ENCODE measurements at regions not wholly inside any gene's neighbourhood (a gene's known extent, or its start where the extent isn't known, plus 50 kb on each side); places are given as distances from the start of the nearest gene placed in this dataset.
"Not testable (repeated sequence)": the region's sequence is repeated elsewhere in the genome, so short reads cannot be mapped to it uniquely, and the experiment has no call there.

GRCh38 chr6:22748681-22749080, 179.3 kb downstream of the HDGFL1 start:
- no peak for DNase-seq (ENCODE audit: low spot score)

- DNase-seq (ENCODE audit: low spot score), result no peak
These were observed 180.3 kb downstream of the HDGFL1 start for GRCh38 chr6:22749696-22750095.

- no peak for DNase-seq (ENCODE audit: low spot score)
These were observed 181.9 kb downstream of the HDGFL1 start for GRCh38 chr6:22751223-22751622.

GRCh38 chr6:22752522-22752921, 183.2 kb downstream of the HDGFL1 start:
- DNase-seq (ENCODE audit: low spot score), result no peak

GRCh38 chr6:22754061-22754460, 184.7 kb downstream of the HDGFL1 start:
- DNase-seq (ENCODE audit: low spot score), result no peak

GRCh38 chr6:22755605-22756004, 186.2 kb downstream of the HDGFL1 start:
- DNase-seq (ENCODE audit: low spot score), result no peak

GRCh38 chr6:22756365-22756764, 187.0 kb downstream of the HDGFL1 start:
- no peak for DNase-seq (ENCODE audit: low spot score)

- no peak for DNase-seq (ENCODE audit: low spot score)
These were observed 195.1 kb downstream of the HDGFL1 start for GRCh38 chr6:22764496-22764895.

GRCh38 chr6:22765015-22765414, 195.6 kb downstream of the HDGFL1 start:
- no peak for DNase-seq (ENCODE audit: low spot score)

GRCh38 chr6:22766979-22767378, 197.6 kb downstream of the HDGFL1 start:
- DNase-seq (ENCODE audit: low spot score), result no peak

- DNase-seq (ENCODE audit: low spot score), result no peak
These were observed 200.7 kb downstream of the HDGFL1 start for GRCh38 chr6:22770054-22770453.

GRCh38 chr6:22774129-22774528, 204.8 kb downstream of the HDGFL1 start:
- no peak for DNase-seq (ENCODE audit: low spot score)

- not testable (repeated sequence) for DNase-seq (ENCODE audit: low spot score)
These were observed 209.1 kb downstream of the HDGFL1 start for GRCh38 chr6:22778438-22778837.

- no peak for DNase-seq (ENCODE audit: low spot score)
These were observed 209.7 kb downstream of the HDGFL1 start for GRCh38 chr6:22779062-22779461.

GRCh38 chr6:22783931-22784330, 214.6 kb downstream of the HDGFL1 start:
- DNase-seq (ENCODE audit: low spot score), result no peak

- DNase-seq (ENCODE audit: low spot score), result no peak
These were observed 215.4 kb downstream of the HDGFL1 start for GRCh38 chr6:22784601-22785410.

- DNase-seq (ENCODE audit: low spot score), result no peak
These were observed 218.7 kb downstream of the HDGFL1 start for GRCh38 chr6:22788038-22788437.

GRCh38 chr6:22789315-22789714, 219.9 kb downstream of the HDGFL1 start:
- DNase-seq (ENCODE audit: low spot score), result no peak

- no peak for DNase-seq (ENCODE audit: low spot score)
These were observed 225.5 kb downstream of the HDGFL1 start for GRCh38 chr6:22794844-22795243.

- DNase-seq (ENCODE audit: low spot score), result no peak
These were observed 231.1 kb downstream of the HDGFL1 start for GRCh38 chr6:22800451-22800850.

GRCh38 chr6:22801831-22802230, 232.5 kb downstream of the HDGFL1 start:
- no peak for DNase-seq (ENCODE audit: low spot score)

- DNase-seq (ENCODE audit: low spot score), result no peak
These were observed 235.4 kb downstream of the HDGFL1 start for GRCh38 chr6:22804620-22805261.

GRCh38 chr6:22807261-22807660, 237.9 kb downstream of the HDGFL1 start:
- DNase-seq (ENCODE audit: low spot score), result no peak

- DNase-seq (ENCODE audit: low spot score), result no peak
These were observed 238.5 kb downstream of the HDGFL1 start for GRCh38 chr6:22807818-22808217.
